ENCODE measurements at regions not wholly inside any gene's neighbourhood (a gene's known extent, or its start where the extent isn't known, plus 50 kb on each side); places are given as distances from the start of the nearest gene placed in this dataset.
"Not testable (repeated sequence)": the region's sequence is repeated elsewhere in the genome, so short reads cannot be mapped to it uniquely, and the experiment has no call there.

GRCh38 chr2:132268284-132268976 is 106.7 kb upstream of the ANKRD30BL start:
- peak; percentile 60 for TF ChIP-seq CTCF (IDR thresholded peaks at IDR 0.05; ENCODE audit: insufficient read depth, low read length, severe bottlenecking)
- peak overlapping the region; percentile 9 for H3K4me3 ChIP-seq (ENCODE audit: low read depth, low read length)
- H3K27me3 ChIP-seq (ENCODE audit: control insufficient read depth, insufficient read depth, low read length); FAIRE-seq; H3K36me3 ChIP-seq (ENCODE audit: control insufficient read depth, insufficient read depth, low read length): not testable (repeated sequence)
- DNase-seq (ENCODE audit: low read depth), result peak; percentile 83

GRCh38 chr2:132268977-132269523 is 107.3 kb upstream of the ANKRD30BL start:
- no peak for FAIRE-seq

GRCh38 chr2:132270255-132270654 is 108.5 kb upstream of the ANKRD30BL start:
- peaks cover 2% of the 10 kb centered on the region for H3K27me3 ChIP-seq (ENCODE audit: control insufficient read depth, insufficient read depth, low read length)
- FAIRE-seq (no peak), DNase-seq (ENCODE audit: low read depth) (no peak)
- no peak overlapping the region for H3K4me3 ChIP-seq (ENCODE audit: low read depth, low read length)
- TF ChIP-seq CTCF (IDR thresholded peaks at IDR 0.05; ENCODE audit: insufficient read depth, low read length, severe bottlenecking), result no peak
- no peaks in the 10 kb centered on the region for H3K36me3 ChIP-seq (ENCODE audit: control insufficient read depth, insufficient read depth, low read length)

More at GRCh38 chr2:132268977-132269523, 107.3 kb upstream of the ANKRD30BL start:
- no peak for TF ChIP-seq CTCF (IDR thresholded peaks at IDR 0.05; ENCODE audit: insufficient read depth, low read length, severe bottlenecking)
- no peak for DNase-seq (ENCODE audit: low read depth)
- no peaks in the 10 kb centered on the region for H3K36me3 ChIP-seq (ENCODE audit: control insufficient read depth, insufficient read depth, low read length)
- peaks cover 2% of the 10 kb centered on the region for H3K27me3 ChIP-seq (ENCODE audit: control insufficient read depth, insufficient read depth, low read length)
- no peak overlapping the region for H3K4me3 ChIP-seq (ENCODE audit: low read depth, low read length)

DNA sequence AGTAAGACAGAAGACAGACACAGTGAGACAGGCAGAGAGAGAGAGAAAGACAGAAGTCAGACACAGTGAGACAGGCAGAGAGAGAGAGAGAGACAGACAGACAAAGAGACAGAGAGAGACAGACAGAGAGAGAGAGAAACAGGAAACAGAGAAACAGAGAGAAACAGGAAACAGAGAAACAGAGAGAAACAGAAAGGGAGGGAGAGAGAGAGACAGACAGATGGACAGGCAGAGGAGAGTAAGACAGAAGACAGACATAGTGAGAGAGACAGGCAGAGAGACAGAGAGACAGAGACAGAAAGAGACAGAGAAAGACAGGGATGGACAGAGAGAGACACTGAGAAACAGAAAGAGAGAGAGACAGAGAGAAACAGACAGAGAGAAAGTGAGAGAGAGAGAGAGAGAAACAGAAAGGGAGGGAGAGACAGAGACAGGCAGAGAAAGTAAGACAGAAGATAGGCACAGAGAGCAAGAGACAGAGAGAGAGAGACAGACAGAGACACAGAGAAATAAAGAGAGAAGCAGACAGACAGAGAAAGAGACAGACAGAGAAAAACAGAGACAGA is 109.3 kb upstream of the ANKRD30BL start:
- Histone ChIP-seq H3K36me3 (ENCODE audit: control insufficient read depth, insufficient read depth, low read length) (no peaks in the 10 kb centered on the region), H3K27me3 (ENCODE audit: control insufficient read depth, insufficient read depth, low read length) (peaks cover 2% of the 10 kb centered on the region), H3K4me3 (ENCODE audit: low read depth, low read length) (no peak overlapping the region)
- TF ChIP-seq CTCF (IDR thresholded peaks at IDR 0.05; ENCODE audit: insufficient read depth, low read length, severe bottlenecking), result no peak
- no peak for FAIRE-seq
- DNase-seq (ENCODE audit: low read depth), result no peak

DNA sequence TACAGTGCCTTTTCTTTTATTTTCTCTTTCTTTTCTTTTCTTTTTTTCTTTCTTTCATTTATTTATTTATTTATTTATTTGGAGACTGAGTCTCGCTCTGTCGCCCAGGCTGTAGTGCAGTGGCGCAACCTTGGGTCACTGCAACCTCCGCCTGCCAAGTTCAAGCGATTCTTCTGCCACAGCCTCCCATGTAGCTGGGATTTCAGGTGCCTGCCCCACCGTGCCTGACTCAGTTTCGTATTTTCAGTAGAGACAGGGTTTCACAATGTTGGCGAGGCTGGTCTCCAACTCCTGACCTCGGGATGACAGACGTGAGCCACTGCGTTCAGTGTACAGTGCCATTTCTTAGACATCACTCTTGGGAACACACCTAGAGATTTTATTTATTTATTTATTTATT is 110.0 kb upstream of the ANKRD30BL start:
- FAIRE-seq; H3K36me3 ChIP-seq (ENCODE audit: control insufficient read depth, insufficient read depth, low read length); DNase-seq (ENCODE audit: low read depth); H3K4me3 ChIP-seq (ENCODE audit: low read depth, low read length); H3K27me3 ChIP-seq (ENCODE audit: control insufficient read depth, insufficient read depth, low read length): not testable (repeated sequence)

GRCh38 chr2:132272713-132273112 is 111.0 kb upstream of the ANKRD30BL start:
- no peak overlapping the region for H3K4me3 ChIP-seq (ENCODE audit: low read depth, low read length)
- no peak for TF ChIP-seq CTCF (IDR thresholded peaks at IDR 0.05; ENCODE audit: insufficient read depth, low read length, severe bottlenecking)
- FAIRE-seq, result no peak
- H3K27me3 ChIP-seq (ENCODE audit: control insufficient read depth, insufficient read depth, low read length), result peaks cover 2% of the 10 kb centered on the region
- no peaks in the 10 kb centered on the region for H3K36me3 ChIP-seq (ENCODE audit: control insufficient read depth, insufficient read depth, low read length)
- DNase-seq (ENCODE audit: low read depth), result no peak

DNA sequence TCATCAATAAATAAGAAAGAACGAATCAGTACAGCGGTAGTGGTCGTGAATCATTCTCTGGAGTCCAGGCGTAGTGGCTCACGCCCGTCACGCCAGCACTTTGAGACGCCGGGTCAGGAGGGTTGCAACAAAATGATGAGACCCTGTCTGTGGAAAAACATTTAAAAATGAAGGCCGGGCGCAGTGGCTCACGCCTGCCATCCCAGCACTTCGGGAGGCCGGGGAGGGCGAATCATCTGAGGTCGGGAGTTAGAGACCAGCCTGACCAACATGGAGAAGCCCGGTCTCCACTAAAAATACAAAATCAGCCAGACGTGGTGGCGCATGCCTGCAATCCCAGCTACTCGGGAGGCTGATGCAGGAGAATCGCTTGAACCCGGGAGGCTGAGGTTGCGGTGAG is 111.8 kb upstream of the ANKRD30BL start:
- H3K27me3 ChIP-seq (ENCODE audit: control insufficient read depth, insufficient read depth, low read length); FAIRE-seq; H3K4me3 ChIP-seq (ENCODE audit: low read depth, low read length); DNase-seq (ENCODE audit: low read depth); H3K36me3 ChIP-seq (ENCODE audit: control insufficient read depth, insufficient read depth, low read length): not testable (repeated sequence)
